ENCODE measurements at regions not wholly inside any gene's neighbourhood (a gene's known extent, or its start where the extent isn't known, plus 50 kb on each side); places are given as distances from the start of the nearest gene placed in this dataset.

DNA sequence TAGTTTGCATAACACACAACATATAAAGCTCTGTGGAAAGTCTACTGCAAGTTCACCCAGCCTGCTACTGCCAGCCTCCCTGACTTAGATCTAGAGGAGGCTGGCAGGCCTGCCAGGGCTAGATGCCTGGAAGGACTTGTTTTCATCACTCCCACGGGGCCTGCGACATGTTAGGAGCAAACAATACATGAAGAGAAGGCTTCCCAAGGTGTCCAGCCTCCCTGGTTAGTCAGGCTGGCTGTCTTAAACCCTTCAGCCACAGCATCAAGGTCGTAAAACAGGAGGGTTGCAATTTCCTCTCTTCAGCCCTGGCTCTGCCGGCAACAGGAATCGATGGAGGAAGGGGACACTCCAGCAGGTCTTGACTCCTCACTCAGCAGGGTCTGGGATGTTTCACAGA is 104.5 kb downstream of the NGF start:
- no peak for DNase-seq (ENCODE audit: low spot score)
- intact Hi-C loops (cut with DNase I): no loop called here

DNA sequence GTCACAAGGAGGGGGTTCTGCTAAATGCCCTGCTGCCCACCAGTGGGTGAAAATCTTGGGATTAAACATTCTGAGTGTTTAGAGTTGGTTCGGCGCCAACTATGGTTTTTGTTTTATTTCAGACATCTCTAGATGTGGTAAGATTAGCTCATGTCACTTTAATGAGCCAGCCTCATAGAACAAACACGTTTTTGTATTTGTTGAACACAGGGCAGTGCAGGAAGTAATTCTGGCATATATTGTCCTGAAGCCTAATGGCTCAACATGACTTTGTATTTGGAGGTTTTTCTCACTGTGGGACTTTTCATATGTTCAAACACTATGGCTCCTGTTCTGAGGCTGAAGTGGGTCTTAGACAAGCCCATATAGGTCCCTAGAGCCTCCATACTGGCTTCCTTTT is 107.8 kb downstream of the NGF start:
- intact Hi-C loops (cut with DNase I): no loop called here
- no peak for DNase-seq (ENCODE audit: low spot score)

DNA sequence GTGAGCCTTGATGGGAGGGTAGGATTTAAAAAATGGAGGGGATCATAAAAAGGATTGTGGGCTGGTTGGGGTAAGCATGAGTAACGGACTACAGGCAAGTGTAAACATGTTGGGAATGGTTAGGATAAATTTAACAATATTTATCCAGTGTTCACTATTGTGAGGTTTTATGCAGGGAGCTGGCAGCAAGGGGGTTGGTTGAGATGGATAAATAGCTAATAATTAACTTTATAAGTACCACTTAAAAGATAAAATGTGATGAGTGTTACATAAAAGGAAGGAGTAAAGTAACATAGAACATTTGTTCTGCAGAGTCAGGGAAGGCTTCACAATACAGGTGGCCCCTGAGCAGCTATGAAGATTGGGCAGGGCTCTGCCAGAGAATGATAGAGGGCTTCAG is 109.0 kb downstream of the NGF start:
- DNase-seq (ENCODE audit: low spot score): no peak
- intact Hi-C loops (cut with DNase I): no loop called here

DNA sequence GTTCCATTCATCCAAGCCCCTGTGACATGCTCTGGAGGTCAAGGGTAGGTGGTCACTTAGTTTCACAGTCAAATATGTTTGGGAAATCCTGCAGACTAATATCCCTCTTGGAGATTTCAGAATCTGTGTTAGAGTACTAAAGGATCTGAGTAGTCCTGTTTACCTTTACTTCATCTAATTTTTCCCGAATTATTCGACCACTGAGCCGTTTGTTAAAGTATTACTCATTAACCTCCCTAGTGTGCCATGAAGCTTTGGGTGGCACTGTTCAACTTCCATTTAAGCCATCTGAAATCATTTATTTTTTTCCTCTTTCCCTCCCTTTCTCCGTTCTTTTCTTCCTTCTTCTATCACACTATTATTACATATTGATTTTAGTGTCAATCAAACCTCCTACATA is 109.9 kb downstream of the NGF start:
- DNase-seq (ENCODE audit: low spot score): no peak
- intact Hi-C loops (cut with DNase I): no loop called here

DNA sequence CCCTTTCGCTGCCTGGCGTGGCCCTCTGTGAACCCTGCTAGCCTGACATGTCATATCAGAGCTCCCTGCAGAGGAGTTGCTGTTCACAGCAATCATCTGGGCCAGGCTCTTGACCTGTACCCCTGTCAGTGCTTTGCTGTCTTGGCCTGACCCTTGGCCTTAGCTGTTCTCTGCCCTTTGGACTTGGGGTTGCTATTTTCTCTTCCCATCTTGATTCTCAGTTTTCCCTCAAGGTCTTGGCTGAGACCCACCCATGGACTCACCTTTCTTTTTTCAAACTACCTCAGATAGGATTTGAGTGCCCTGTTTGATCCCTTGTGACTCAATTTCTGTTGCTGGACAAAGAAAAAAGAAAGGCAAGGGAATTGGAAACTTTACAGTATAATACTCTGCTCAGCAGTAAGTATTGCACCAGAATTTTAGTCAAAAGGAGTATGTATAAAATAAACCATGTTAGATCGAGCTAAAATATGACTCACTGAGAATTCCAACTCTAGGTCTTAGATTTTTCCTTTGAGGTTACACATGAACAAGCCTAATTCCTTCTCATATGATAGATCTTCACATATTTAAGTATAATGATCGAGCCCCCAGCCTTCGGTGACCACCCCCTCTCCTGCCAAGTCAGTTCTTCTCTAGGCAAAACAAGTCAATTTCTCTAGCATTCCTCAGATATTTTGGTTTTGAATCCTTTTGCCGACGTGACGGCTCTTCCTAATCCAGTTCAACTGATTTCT is 110.5 kb downstream of the NGF start:
- intact Hi-C loops (cut with DNase I): no loop called here
- no peak for DNase-seq (ENCODE audit: low spot score)

DNA sequence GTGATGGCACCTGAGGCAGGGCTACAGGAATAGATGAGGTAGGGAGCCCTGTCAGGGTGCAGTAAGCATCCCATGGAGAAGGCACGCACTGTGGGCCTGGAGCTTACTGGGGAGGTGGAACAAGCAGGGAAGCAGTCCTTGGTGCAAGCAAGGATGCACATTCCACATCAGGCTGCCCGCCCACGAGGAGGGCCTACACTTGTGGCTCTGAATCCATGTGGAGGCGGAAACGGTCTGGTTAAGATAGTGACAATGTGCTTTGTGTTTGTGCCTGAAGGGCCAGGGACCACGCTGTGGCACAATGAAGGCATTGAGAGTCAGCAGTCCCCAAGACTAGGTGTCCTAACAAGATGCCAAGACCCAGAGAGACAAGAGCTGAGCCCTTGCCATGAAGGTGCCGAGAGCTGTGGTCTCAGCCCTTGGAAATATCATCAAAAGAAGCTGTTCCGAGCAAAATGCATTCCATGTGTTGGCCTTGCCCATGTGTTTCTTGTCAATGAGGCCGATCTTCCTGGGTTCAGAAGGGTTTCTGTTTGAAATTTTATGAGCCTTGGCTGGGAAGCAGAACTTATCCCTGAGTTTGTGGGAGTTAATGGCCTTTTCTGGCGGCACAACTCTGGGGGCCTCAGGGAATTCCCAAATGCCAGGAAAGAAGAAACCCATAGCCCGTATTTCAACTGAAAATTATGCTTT is 111.9 kb downstream of the NGF start:
- DNase-seq (ENCODE audit: low spot score): no peak
- intact Hi-C loops (cut with DNase I): no loop called here

DNA sequence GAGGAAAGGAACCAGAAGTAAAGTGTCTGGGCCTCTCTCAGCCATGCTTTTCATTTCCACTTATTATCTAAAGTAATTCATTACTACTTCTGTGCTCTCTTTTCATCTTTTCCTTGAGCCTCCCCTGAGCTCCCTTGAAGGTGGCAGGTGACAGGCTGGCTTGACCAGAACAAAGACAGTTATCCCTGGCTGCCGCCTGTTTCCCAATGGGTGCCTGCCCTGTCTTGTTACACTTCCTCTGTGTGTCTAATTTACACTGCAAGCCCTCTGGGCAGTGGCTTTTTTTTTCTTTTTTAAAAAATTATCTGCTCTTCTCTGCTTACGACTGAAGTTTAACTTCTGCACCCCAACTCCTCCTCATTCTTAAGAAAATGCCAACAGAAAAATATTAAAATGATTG is 113.4 kb downstream of the NGF start:
- intact Hi-C loops (cut with DNase I): no loop called here
- no peak for DNase-seq (ENCODE audit: low spot score)

DNA sequence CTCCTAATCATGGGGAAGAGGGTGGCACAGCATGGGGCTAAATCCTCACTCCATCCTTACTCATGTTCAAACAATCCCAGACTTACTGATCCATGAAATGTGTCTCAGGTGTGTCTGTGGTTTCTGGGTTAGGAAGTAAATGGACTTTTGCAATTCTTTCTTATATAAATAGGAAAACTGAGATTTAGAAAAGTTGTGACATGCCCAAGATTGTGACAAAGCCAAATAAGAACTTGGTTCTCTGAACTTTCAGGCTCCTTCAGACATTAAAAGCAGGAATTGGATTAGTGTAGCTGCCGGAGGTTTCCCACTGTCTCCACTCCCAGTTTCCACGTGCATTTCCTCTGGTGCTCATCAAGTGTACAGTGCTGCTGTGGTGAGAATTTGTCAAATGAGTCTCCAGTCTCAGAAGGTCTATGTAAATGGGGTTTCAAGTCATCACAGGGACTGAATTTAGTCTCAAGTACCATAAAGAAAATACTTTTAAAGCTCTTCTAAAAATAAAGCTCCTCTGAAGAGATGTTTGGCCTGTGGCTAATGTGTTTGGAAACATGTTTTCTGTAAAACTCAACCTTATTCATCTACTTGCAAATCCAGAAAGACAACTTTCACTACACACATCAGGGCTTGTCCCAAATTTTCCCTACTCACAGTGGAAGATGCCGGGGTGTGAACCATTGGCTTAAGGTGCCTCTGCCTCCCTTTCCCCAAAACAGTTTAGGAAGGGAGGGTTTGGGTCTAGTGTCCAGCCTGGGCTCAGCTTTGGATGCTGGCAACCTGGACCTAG is 115.2 kb downstream of the NGF start:
- intact Hi-C loops (cut with DNase I): no loop called here
- DNase-seq (ENCODE audit: low spot score): no peak

DNA sequence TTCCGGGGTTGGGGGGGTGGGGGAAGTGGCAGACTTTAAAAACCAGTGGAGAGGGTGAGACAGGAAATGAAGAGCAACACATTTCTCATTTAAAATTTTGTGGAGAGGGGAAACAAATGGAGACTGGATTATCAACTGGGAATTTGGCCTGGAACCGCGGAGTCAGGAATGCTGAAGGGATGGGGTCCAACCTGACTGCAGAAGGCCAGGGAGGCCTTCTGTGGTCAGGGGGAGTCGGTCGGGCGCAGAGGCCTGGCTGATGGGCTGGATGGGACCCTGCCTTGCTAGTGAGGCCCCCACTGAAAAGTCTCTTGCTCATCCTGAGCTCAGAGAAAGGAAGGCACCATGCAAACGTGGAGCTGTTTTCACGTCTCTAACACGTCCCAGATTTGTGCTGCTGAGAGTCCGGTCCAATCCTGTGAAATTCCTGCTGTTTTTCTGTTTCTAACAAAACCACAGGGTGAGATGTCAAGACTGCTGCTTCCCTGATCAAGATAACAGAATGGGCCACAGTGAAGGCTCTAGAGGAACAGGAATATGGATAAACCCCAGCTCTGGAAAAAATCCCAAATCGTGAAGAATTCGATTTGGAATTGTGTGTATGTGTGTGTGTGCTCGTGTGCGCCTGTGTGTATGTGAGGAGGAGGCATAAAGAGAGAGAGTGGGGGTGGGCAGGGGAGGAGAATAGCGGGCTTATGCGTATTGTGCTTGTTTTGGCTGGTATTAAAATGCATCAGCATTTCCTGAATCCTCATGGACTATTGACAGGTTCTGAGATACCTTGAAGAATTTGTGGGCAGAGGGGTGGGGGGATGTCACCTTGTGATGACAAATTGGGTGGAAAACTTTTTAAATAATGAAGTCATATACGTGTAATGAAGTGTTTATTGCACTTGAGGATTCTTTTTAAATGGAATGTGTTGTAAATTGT is 117.4 kb downstream of the NGF start:
- intact Hi-C loops (cut with DNase I): no loop called here
- no peak for DNase-seq (ENCODE audit: low spot score)

DNA sequence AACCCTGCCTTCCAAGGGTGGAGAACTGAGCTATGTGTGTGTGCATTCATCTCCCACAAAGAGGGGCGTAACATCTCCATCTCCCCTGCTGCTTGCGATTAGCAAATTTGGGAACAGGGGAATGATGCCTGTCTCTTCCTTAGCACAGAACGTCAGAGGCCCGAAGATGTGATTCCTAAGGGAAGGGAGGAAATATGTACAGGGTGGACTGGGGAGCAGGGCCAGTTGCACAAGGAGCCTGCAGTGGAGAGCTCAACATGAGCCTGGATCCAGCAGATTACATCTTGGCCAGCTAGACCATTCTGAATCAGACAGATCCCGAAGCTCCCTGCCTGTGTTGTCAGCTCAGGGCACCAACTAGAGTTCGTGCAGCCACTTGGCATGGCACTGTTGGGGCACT is 118.1 kb downstream of the NGF start:
- intact Hi-C loops (cut with DNase I): no loop called here
- DNase-seq (ENCODE audit: low spot score): no peak

DNA sequence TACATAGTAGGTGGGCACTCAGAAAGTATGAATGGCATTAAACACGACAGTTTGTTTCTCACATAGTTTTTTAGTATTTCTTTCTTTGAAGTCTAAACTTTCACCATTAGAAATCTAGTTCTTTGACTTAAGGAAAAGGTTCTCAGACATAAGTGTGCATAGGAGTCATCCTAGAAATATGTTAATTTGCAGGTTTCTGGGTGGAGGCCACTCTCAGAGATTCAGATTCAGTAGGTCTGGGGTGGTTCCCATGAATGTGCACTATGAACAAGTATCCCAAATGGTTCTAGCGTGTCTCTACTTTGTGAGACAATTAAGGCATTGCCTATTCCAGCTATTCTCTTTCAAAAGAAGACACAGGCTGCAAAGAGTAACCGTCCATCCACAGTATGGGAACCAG is 119.3 kb downstream of the NGF start:
- no peak for DNase-seq (ENCODE audit: low spot score)
- intact Hi-C loops (cut with DNase I): no loop called here

DNA sequence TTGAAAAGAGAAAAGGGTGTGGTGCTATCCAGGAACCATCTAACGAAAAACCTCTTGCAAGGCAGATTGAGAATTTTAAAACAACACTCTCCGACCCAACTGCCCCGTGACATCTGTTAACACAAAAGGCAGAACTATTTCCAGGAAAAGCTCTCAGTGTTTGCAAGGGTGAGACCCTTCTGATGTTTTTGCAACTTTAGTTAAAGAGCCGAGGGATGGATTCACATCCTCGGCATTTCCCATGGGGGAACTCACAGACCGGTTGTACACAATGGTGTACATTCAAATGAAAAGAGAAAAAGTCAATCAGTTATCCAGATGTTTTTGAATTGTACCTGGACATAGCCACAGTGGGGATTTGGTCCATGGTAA is 120.0 kb downstream of the NGF start:
- no peak for DNase-seq (ENCODE audit: low spot score)
- intact Hi-C loops (cut with DNase I): no loop called here

DNA sequence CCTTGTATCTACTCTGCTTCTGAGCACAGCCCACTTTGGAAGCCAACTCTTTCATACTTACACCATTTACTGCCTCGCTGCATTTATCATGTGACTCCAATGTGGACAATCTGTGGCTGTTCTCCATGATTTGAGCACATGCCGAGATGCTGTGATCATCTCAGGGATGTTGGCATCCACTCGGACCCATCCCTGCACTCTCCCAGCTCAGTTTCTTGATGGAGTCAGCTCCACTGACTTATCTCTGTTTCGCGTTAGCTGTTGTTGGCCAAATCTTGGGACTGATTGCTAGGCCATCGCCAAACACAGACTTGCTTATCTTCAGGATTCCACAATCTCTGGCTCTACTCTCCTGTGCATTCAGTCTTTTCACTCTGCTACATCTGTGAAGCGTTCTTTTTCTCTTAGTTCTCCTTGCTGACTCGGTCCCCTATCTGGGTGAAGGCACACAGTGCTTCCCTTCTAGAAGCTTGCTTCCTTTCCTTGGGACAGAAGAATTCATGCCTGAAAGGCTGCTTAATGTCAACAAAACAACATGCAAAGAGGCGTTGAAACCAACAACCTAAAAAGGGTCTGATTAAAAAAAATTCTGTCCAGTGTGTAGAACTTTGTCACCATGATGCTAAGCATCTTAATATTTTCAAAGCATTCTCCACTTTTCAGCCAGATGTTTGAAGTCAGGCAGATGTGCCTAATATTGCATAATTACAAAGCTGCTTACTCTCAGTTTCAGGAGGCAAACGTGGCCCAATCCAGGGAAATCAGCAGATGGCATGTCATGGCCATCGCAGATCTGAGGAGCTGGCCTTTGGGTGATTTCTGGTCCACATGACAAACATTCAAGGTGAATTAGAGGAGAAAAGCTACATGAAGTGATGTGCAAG is 120.7 kb downstream of the NGF start:
- no peak for DNase-seq (ENCODE audit: low spot score)
- intact Hi-C loops (cut with DNase I): no loop called here

DNA sequence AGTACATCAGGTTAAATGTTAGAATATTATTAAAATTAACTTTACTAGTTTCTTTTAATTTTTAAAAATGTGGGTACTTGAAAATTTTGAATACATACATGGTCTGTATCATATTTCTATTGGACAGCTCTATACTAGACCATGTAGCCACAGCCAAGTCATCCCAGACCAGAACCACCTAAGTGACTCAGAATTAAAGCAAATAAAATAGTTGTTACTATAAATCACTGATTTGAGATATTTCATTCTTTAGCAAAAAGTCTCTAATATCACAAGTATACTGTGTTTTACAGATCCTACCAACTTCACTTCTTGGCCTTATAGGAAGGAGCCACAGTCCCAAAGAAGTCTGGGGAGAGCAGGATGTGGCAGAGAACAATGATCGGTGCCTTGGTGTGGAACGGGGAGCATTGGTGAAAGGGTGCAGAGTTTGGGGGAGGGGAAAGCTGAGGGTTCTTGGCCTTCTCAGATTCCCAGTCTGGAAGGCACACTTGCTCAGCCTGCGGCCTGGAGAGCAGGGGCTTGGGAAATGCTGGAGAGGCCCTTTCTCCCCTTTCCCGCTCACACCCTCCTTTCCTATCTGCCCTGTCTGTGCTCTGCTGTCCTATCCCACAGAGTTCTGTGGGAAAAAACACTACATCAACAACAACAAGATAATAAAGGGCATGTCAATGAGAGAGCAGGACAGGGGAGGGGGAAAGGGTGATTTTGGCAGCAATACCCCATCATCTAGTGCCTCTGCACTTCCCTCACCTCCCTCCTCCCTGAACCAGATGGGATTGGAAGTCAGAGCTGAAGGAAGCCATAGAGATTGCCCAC is 122.1 kb downstream of the NGF start:
- no peak for DNase-seq (ENCODE audit: low spot score)
- intact Hi-C loops (cut with DNase I): no loop called here

DNA sequence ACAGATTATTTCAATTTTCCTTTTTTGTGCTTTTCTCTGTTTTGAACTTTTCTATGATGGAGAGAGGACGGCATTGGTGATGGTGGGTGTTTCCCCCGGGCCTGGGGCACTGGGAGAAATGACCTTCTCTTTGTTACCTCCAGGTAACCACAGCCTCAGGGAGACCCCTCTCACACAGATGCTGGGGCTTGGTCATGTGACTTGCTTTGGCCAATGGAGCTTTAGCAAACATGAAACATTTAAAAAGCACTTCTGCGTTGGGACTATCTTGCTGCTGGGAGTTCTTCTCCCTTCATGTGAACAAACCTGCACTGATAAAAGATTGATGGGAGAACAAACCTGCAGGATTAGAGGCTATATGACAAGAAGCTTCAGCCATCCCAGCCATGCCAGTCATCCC is 122.9 kb downstream of the NGF start:
- DNase-seq (ENCODE audit: low spot score): no peak
- intact Hi-C loops (cut with DNase I): no loop called here

DNA sequence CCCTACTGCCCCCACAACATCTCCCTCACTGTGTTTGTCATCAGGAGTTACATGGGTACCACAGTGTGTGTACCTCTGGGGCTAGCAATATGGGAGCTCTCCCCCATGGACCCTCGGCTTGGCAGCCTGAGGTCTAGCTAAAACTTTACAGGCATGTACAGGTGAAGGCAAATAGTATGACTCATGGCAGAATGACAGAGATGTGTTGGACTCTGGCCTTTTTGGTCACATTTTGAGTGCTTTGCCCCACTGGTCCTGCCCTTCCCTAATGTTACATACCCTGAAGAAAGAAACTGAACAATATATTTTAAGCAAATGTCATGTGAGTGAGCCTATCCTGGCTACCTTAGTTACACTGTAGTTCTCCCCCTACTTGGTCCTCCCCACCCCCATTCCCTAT is 124.0 kb downstream of the NGF start:
- intact Hi-C loops (cut with DNase I): no loop called here
- no peak for DNase-seq (ENCODE audit: low spot score)

DNA sequence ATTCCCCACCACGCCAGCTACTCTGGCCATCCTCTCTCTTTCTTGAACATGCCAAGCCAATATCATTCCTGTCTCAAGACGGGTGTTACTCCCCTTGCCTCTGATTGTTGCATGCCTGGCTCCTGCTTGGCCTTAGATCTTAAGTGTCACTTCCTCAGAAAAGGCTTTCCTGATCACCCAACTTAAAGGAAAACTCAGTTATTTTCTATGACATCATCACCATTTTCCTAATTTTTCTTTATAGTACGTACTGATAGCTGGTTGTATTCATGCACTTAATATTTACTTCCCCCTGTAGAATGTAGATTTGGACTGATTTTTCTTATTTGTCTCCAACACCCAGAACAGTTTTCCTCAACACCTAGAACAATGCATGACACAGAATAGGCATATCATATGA is 123.8 kb upstream of the TSPAN2 start:
- intact Hi-C loops (cut with DNase I): no loop called here
- DNase-seq (ENCODE audit: low spot score): no peak

Data from posterior vena cava (tissue), 2 donors.